AG09309 (cell line): ENCODE measurements at regions not wholly inside any gene's neighbourhood (a gene's known extent, or its start where the extent isn't known, plus 50 kb on each side); places are given as distances from the start of the nearest gene placed in this dataset.
A peak's percentile ranks its signal among the peaks of the same experiment; 100 is the strongest.

Experiments
- DNase-seq: peaks from one replicate; pipeline ENCODE4 v3.0.0-alpha.2; 2010; ENCODE audit warnings: low read depth
- H3K4me3 ChIP-seq: 2 replicates; pipeline ENCODE4 v1.5.1; 2011; ENCODE audit warnings: mild to moderate bottlenecking, low read depth, low read length, moderate library complexity; ENCODE audit not compliant: control insufficient read depth
- CTCF ChIP-seq: IDR thresholded peaks from 2 replicates; pipeline ENCODE4 v1.5.1; 2011; ENCODE audit warnings: mild to moderate bottlenecking, low read depth, low read length, inconsistent platforms; ENCODE audit not compliant: insufficient read depth, control insufficient read depth; ENCODE audit errors: missing control alignments

GRCh38 chr9:88077071-88077617 is 61.1 kb downstream of the SPATA31C2 start:
- peak overlapping the region; percentile 54 for H3K4me3 ChIP-seq
- no peak for TF ChIP-seq CTCF
- DNase-seq: no peak

GRCh38 chr9:88076286-88077070 is 61.8 kb downstream of the SPATA31C2 start:
- peak; percentile 38 for TF ChIP-seq CTCF
- H3K4me3 ChIP-seq: peak overlapping the region; percentile 54
- DNase-seq: no peak

- DNase-seq: no peak
- TF ChIP-seq CTCF: no peak
- H3K4me3 ChIP-seq: peak overlapping the region; percentile 54
These were observed 62.3 kb downstream of the SPATA31C2 start for GRCh38 chr9:88075966-88076285.

- no peak for TF ChIP-seq CTCF
- no peak for DNase-seq
- no peak overlapping the region for H3K4me3 ChIP-seq
These were observed 62.8 kb downstream of the SPATA31C2 start for GRCh38 chr9:88075506-88075905.

GRCh38 chr9:88074931-88075330 is 63.3 kb downstream of the SPATA31C2 start:
- H3K4me3 ChIP-seq: no peak overlapping the region
- no peak for DNase-seq
- no peak for TF ChIP-seq CTCF

GRCh38 chr9:88072831-88073375 is 65.4 kb downstream of the SPATA31C2 start:
- no peak overlapping the region for H3K4me3 ChIP-seq
- DNase-seq: no peak
- TF ChIP-seq CTCF: no peak
